Activated B cell treated with CpG ODN at 0.5 μM for 24 hours (primary cell): ENCODE measurements at regions not wholly inside any gene's neighbourhood (a gene's known extent, or its start where the extent isn't known, plus 50 kb on each side); places are given as distances from the start of the nearest gene placed in this dataset.

Source experiments
- ATAC-seq: fragments of 200-7000 bp; cut with Tn5 transposase; one replicate; pipeline ENCODE4 v1.10.0; 2021; ENCODE audit warnings: low read depth, mild to moderate bottlenecking, moderate library complexity
- CTCF ChIA-PET: fragments of 350-600 bp; sonication (Branson Sonifier 250); formaldehyde crosslinking; loops from one replicate; lab custom pipeline; 2021; ENCODE audit warnings: antibody characterized with exemption; lab: Charles Lee
- POLR2A ChIA-PET: fragments of 350-600 bp; sonication (Branson Sonifier 250); formaldehyde crosslinking; loops from one replicate; lab custom pipeline; 2021; ENCODE audit warnings: antibody characterized with exemption; lab: Charles Lee
- DNase-seq: peaks from one replicate; pipeline ENCODE4 v3.0.0; 2022
- H3K27ac Mint-ChIP-seq: one replicate; pipeline ENCODE4 v1.8.0; 2020; ENCODE audit warnings: mixed read lengths
- H3K27me3 Mint-ChIP-seq: one replicate; pipeline ENCODE4 v1.8.0; 2021; ENCODE audit warnings: mixed read lengths
- H3K36me3 Mint-ChIP-seq: one replicate; pipeline ENCODE4 v1.8.0; 2021; ENCODE audit warnings: low read depth, mixed read lengths
- H3K4me1 Mint-ChIP-seq: one replicate; pipeline ENCODE4 v1.8.0; 2021; ENCODE audit warnings: mixed read lengths
- H3K4me3 Mint-ChIP-seq: one replicate; pipeline ENCODE4 v1.8.0; 2020; ENCODE audit warnings: mild to moderate bottlenecking, mixed read lengths
- H3K9me3 Mint-ChIP-seq: one replicate; pipeline ENCODE4 v1.8.0; 2020; ENCODE audit warnings: mixed read lengths
- CTCF ChIP-seq: fragments of 200-600 bp; IDR thresholded peaks from one replicate; pipeline ENCODE4 v1.8.0; 2022; ENCODE audit warnings: antibody characterized with exemption, mild to moderate bottlenecking
- intact Hi-C: fragments of 100-400 bp; cut with micrococcal nuclease; formaldehyde crosslinking; loops from one replicate; pipeline ENCODE4 v1.15.1; 2024

- ChIA-PET CTCF (no interaction called here), POLR2A (no interaction called here)
- DNase-seq (no peak), ATAC-seq (no peak)
- Mint-ChIP-seq H3K27ac (no peak overlapping the region), H3K4me1 (no peaks in the 10 kb centered on the region), H3K9me3 (peaks cover 11% of the 10 kb centered on the region), H3K36me3 (no peaks in the 10 kb centered on the region), H3K27me3 (no peaks in the 10 kb centered on the region), H3K4me3 (no peak overlapping the region)
- no peak for TF ChIP-seq CTCF
- intact Hi-C loops, result no loop called here
Observed at GRCh38 chr22:48720662-48721394, 1106.8 kb downstream of the BRD1 start.

GRCh38 chr22:48719978-48720661, 1107.6 kb downstream of the BRD1 start:
- ChIA-PET CTCF (no interaction called here), POLR2A (no interaction called here)
- no peak for ATAC-seq
- no peak for DNase-seq
- TF ChIP-seq CTCF, result no peak
- H3K27ac Mint-ChIP-seq, result no peak overlapping the region
- no peaks in the 10 kb centered on the region for H3K36me3 Mint-ChIP-seq
- peaks cover 14% of the 10 kb centered on the region for H3K9me3 Mint-ChIP-seq
- H3K27me3 Mint-ChIP-seq, result no peaks in the 10 kb centered on the region
- intact Hi-C loops, result no loop called here
- no peak overlapping the region for H3K4me3 Mint-ChIP-seq
- no peaks in the 10 kb centered on the region for H3K4me1 Mint-ChIP-seq

GRCh38 chr22:48718818-48719500, 1108.7 kb downstream of the BRD1 start:
- Mint-ChIP-seq H3K4me1 (no peaks in the 10 kb centered on the region), H3K27me3 (no peaks in the 10 kb centered on the region), H3K4me3 (no peak overlapping the region), H3K27ac (no peak overlapping the region), H3K9me3 (peaks cover 14% of the 10 kb centered on the region), H3K36me3 (no peaks in the 10 kb centered on the region)
- intact Hi-C loops, result no loop called here
- DNase-seq (no peak), ATAC-seq (no peak)
- ChIA-PET CTCF (no interaction called here), POLR2A (no interaction called here)
- TF ChIP-seq CTCF, result no peak

- CTCF ChIA-PET, result no interaction called here
- Mint-ChIP-seq H3K36me3 (no peaks in the 10 kb centered on the region), H3K4me1 (no peaks in the 10 kb centered on the region), H3K9me3 (peaks cover 14% of the 10 kb centered on the region), H3K27ac (no peak overlapping the region), H3K4me3 (no peak overlapping the region), H3K27me3 (no peaks in the 10 kb centered on the region)
- intact Hi-C loops, result no loop called here
- DNase-seq (no peak), ATAC-seq (no peak)
- POLR2A ChIA-PET, result no interaction called here
- TF ChIP-seq CTCF, result no peak
Observed at GRCh38 chr22:48717883-48718817, 1109.5 kb downstream of the BRD1 start.
